ENCODE measurements at regions not wholly inside any gene's neighbourhood (a gene's known extent, or its start where the extent isn't known, plus 50 kb on each side); places are given as distances from the start of the nearest gene placed in this dataset.
"Not testable (repeated sequence)": the region's sequence is repeated elsewhere in the genome, so short reads cannot be mapped to it uniquely, and the experiment has no call there.

GRCh38 chr14:82757776-82758175 is 1224.1 kb upstream of the SEL1L start:
- Mint-ChIP-seq H3K4me1 (no peaks in the 10 kb centered on the region), H3K4me3 (no peak overlapping the region), H3K27ac (no peak overlapping the region), H3K36me3 (no peaks in the 10 kb centered on the region), H3K27me3 (no peaks in the 10 kb centered on the region), H3K9me3 (peaks cover 9% of the 10 kb centered on the region)
- no peak for ATAC-seq

- Mint-ChIP-seq H3K4me1 (no peaks in the 10 kb centered on the region), H3K27me3 (no peaks in the 10 kb centered on the region), H3K27ac (no peak overlapping the region), H3K9me3 (peaks cover 3% of the 10 kb centered on the region), H3K36me3 (no peaks in the 10 kb centered on the region), H3K4me3 (no peak overlapping the region)
- no peak for ATAC-seq
Observed at GRCh38 chr14:82759656-82760055, 1226.0 kb upstream of the SEL1L start.

GRCh38 chr14:82766123-82766522 is 1232.5 kb upstream of the SEL1L start:
- Mint-ChIP-seq H3K27me3 (no peaks in the 10 kb centered on the region), H3K4me1 (no peaks in the 10 kb centered on the region), H3K27ac (no peak overlapping the region), H3K4me3 (no peak overlapping the region), H3K9me3 (peaks cover 2% of the 10 kb centered on the region), H3K36me3 (no peaks in the 10 kb centered on the region)
- ATAC-seq = no peak

GRCh38 chr14:82766996-82767395 is 1233.3 kb upstream of the SEL1L start:
- H3K4me3 Mint-ChIP-seq = no peak overlapping the region
- no peak for ATAC-seq
- peaks cover 4% of the 10 kb centered on the region for H3K9me3 Mint-ChIP-seq

GRCh38 chr14:82776958-82777357 is 1243.3 kb upstream of the SEL1L start:
- Mint-ChIP-seq H3K4me1 (no peaks in the 10 kb centered on the region), H3K4me3 (no peak overlapping the region), H3K36me3 (no peaks in the 10 kb centered on the region), H3K27me3 (no peaks in the 10 kb centered on the region), H3K27ac (no peak overlapping the region), H3K9me3 (peaks cover 7% of the 10 kb centered on the region)
- no peak for ATAC-seq

More at GRCh38 chr14:82766996-82767395, 1233.3 kb upstream of the SEL1L start:
- no peak overlapping the region for H3K27ac Mint-ChIP-seq
- no peaks in the 10 kb centered on the region for H3K36me3 Mint-ChIP-seq
- no peaks in the 10 kb centered on the region for H3K27me3 Mint-ChIP-seq
- no peaks in the 10 kb centered on the region for H3K4me1 Mint-ChIP-seq

- H3K27me3 Mint-ChIP-seq = no peaks in the 10 kb centered on the region
- no peaks in the 10 kb centered on the region for H3K4me1 Mint-ChIP-seq
- H3K9me3 Mint-ChIP-seq = peaks cover 7% of the 10 kb centered on the region
- no peak overlapping the region for H3K27ac Mint-ChIP-seq
- ATAC-seq = no peak
- H3K36me3 Mint-ChIP-seq = no peaks in the 10 kb centered on the region
- no peak overlapping the region for H3K4me3 Mint-ChIP-seq
Observed at GRCh38 chr14:82778008-82778590, 1244.4 kb upstream of the SEL1L start.

- Mint-ChIP-seq H3K36me3 (no peaks in the 10 kb centered on the region), H3K4me1 (no peaks in the 10 kb centered on the region), H3K27ac (no peak overlapping the region), H3K27me3 (no peaks in the 10 kb centered on the region), H3K9me3 (peaks cover 5% of the 10 kb centered on the region), H3K4me3 (no peak overlapping the region)
- no peak for ATAC-seq
Observed at GRCh38 chr14:82778601-82779000, 1244.9 kb upstream of the SEL1L start.

- Mint-ChIP-seq H3K36me3 (no peaks in the 10 kb centered on the region), H3K4me1 (no peaks in the 10 kb centered on the region), H3K9me3 (peaks cover 4% of the 10 kb centered on the region), H3K27ac (no peak overlapping the region), H3K27me3 (no peaks in the 10 kb centered on the region), H3K4me3 (no peak overlapping the region)
- ATAC-seq = no peak
Observed at GRCh38 chr14:82779301-82779700, 1245.6 kb upstream of the SEL1L start.

GRCh38 chr14:82785756-82786482 is 1252.3 kb upstream of the SEL1L start:
- no peaks in the 10 kb centered on the region for H3K27me3 Mint-ChIP-seq
- peaks cover 12% of the 10 kb centered on the region for H3K9me3 Mint-ChIP-seq
- no peak overlapping the region for H3K4me3 Mint-ChIP-seq
- H3K27ac Mint-ChIP-seq = no peak overlapping the region
- no peaks in the 10 kb centered on the region for H3K36me3 Mint-ChIP-seq
- no peak for ATAC-seq
- no peaks in the 10 kb centered on the region for H3K4me1 Mint-ChIP-seq

GRCh38 chr14:82786483-82786880 is 1252.8 kb upstream of the SEL1L start:
- Mint-ChIP-seq H3K9me3 (peaks cover 9% of the 10 kb centered on the region), H3K4me1 (no peaks in the 10 kb centered on the region), H3K36me3 (no peaks in the 10 kb centered on the region), H3K4me3 (no peak overlapping the region), H3K27me3 (no peaks in the 10 kb centered on the region), H3K27ac (no peak overlapping the region)
- no peak for ATAC-seq

GRCh38 chr14:82796086-82796485 is 1262.4 kb upstream of the SEL1L start:
- Mint-ChIP-seq H3K36me3 (no peaks in the 10 kb centered on the region), H3K4me1 (no peaks in the 10 kb centered on the region), H3K4me3 (no peak overlapping the region), H3K9me3 (no peaks in the 10 kb centered on the region), H3K27ac (no peak overlapping the region), H3K27me3 (no peaks in the 10 kb centered on the region)
- ATAC-seq = no peak

GRCh38 chr14:82798276-82798675 is 1264.6 kb upstream of the SEL1L start:
- H3K9me3 Mint-ChIP-seq = peaks cover 3% of the 10 kb centered on the region
- H3K27ac Mint-ChIP-seq = no peak overlapping the region
- H3K4me3 Mint-ChIP-seq = no peak overlapping the region
- ATAC-seq = no peak
- H3K4me1 Mint-ChIP-seq = no peaks in the 10 kb centered on the region
- no peaks in the 10 kb centered on the region for H3K36me3 Mint-ChIP-seq
- no peaks in the 10 kb centered on the region for H3K27me3 Mint-ChIP-seq

- Mint-ChIP-seq H3K27me3 (no peaks in the 10 kb centered on the region), H3K4me1 (no peaks in the 10 kb centered on the region), H3K9me3 (peaks cover 8% of the 10 kb centered on the region), H3K4me3 (no peak overlapping the region), H3K27ac (no peak overlapping the region), H3K36me3 (no peaks in the 10 kb centered on the region)
- no peak for ATAC-seq
Observed at GRCh38 chr14:82805892-82806825, 1272.5 kb upstream of the SEL1L start.

GRCh38 chr14:82811246-82811645 is 1277.6 kb upstream of the SEL1L start:
- no peak overlapping the region for H3K27ac Mint-ChIP-seq
- no peak for ATAC-seq
- no peaks in the 10 kb centered on the region for H3K36me3 Mint-ChIP-seq
- no peaks in the 10 kb centered on the region for H3K27me3 Mint-ChIP-seq
- H3K4me3 Mint-ChIP-seq = no peak overlapping the region
- no peaks in the 10 kb centered on the region for H3K4me1 Mint-ChIP-seq
- peaks cover 3% of the 10 kb centered on the region for H3K9me3 Mint-ChIP-seq

- not testable (repeated sequence) for H3K9me3 Mint-ChIP-seq, H3K4me3 Mint-ChIP-seq, ATAC-seq, H3K4me1 Mint-ChIP-seq, H3K27me3 Mint-ChIP-seq, H3K36me3 Mint-ChIP-seq, H3K27ac Mint-ChIP-seq
Observed at GRCh38 chr14:82814339-82814738, 1280.7 kb upstream of the SEL1L start.

Data from stimulated activated memory B cell treated with anti-CD40 and anti-IgM and Interleukin-4, amounts not matched to agents 10 μg/mL and 1 μg/mL and 100 μg/mL, for 72 hours (primary cell).